ENCODE measurements at regions not wholly inside any gene's neighbourhood (a gene's known extent, or its start where the extent isn't known, plus 50 kb on each side); places are given as distances from the start of the nearest gene placed in this dataset.
A peak's percentile ranks its signal among the peaks of the same experiment; 100 is the strongest.

- H3K36me3 ChIP-seq (replicated peaks in 1 of 2; ENCODE audit: insufficient read depth in 1 of 2, low read depth in 2 of 2): no peaks in the 10 kb centered on the region
- DNase-seq: no peak
- intact Hi-C loops (cut with DNase I): no loop called here
- H3K27me3 ChIP-seq: no peaks in the 10 kb centered on the region
- 73 to 76% methylated on average over 9 to 11 of the region's 11 CpGs for WGBS, 2 donors
- no peak for TF ChIP-seq POLR2A (IDR thresholded peaks at IDR 0.05)
- TF ChIP-seq, protein P1, sequence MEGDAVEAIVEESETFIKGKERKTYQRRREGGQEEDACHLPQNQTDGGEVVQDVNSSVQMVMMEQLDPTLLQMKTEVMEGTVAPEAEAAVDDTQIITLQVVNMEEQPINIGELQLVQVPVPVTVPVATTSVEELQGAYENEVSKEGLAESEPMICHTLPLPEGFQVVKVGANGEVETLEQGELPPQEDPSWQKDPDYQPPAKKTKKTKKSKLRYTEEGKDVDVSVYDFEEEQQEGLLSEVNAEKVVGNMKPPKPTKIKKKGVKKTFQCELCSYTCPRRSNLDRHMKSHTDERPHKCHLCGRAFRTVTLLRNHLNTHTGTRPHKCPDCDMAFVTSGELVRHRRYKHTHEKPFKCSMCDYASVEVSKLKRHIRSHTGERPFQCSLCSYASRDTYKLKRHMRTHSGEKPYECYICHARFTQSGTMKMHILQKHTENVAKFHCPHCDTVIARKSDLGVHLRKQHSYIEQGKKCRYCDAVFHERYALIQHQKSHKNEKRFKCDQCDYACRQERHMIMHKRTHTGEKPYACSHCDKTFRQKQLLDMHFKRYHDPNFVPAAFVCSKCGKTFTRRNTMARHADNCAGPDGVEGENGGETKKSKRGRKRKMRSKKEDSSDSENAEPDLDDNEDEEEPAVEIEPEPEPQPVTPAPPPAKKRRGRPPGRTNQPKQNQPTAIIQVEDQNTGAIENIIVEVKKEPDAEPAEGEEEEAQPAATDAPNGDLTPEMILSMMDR (IDR thresholded peaks at IDR 0.05): no peak
- H3K27ac ChIP-seq: no peak overlapping the region
- H3K9me3 ChIP-seq: no peaks in the 10 kb centered on the region
- H3K4me3 ChIP-seq: no peak overlapping the region
- no peak for ATAC-seq
- H3K4me1 ChIP-seq: no peaks in the 10 kb centered on the region
These were observed 216.7 kb downstream of the EMX2 start for GRCh38 chr10:117759266-117759665.

GRCh38 chr10:117761695-117762094 is 219.1 kb downstream of the EMX2 start:
- no peaks in the 10 kb centered on the region for H3K9me3 ChIP-seq
- H3K27ac ChIP-seq: no peak overlapping the region
- H3K36me3 ChIP-seq (replicated peaks in 1 of 2; ENCODE audit: insufficient read depth in 1 of 2, low read depth in 2 of 2): no peaks in the 10 kb centered on the region
- DNase-seq (no peak), ATAC-seq (no peak)
- no peaks in the 10 kb centered on the region for H3K27me3 ChIP-seq
- 53 to 64% methylated on average over 6 of the region's 6 CpGs for WGBS, 2 donors
- intact Hi-C loops (cut with DNase I): no loop called here
- TF ChIP-seq POLR2A (IDR thresholded peaks at IDR 0.05): no peak
- TF ChIP-seq, protein P1 (IDR thresholded peaks at IDR 0.05): no peak
- no peak overlapping the region for H3K4me3 ChIP-seq
- H3K4me1 ChIP-seq: no peaks in the 10 kb centered on the region

DNA sequence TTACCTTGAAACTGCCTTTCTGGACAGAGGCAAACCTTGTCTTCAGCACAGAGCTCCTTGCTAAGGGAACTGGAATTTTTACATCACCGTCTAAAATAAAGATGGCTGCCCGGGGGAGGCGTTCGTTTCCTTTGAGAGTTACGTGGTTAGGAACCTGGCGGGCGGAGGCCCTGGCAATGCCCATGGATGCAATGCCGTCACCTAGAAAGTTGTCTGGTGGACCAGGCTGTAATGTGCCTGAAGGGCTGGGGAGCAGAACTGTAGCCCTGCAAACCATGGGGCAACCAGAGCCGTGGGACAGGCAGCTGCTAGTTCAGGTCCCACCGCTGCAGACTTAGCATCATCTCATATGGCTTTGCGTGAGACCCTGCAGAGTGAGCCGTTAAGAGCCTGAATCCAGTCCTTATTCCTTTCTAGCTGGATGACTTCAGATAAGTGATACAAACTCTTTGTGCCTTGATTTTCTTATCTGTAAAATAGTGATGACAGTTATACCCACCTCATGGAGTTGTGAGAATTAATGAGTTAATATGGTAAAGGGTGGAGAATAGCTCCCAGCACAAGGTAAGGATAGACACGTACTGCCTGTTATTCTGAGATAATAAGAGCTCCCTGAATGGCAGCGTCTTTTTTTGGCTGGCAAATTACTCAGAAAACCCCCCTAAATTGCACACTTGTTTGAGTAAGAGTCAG is 219.7 kb downstream of the EMX2 start:
- no peak for DNase-seq
- WGBS, 2 donors: 69 to 72% methylated on average over 12 to 14 of the region's 14 CpGs
- Histone ChIP-seq H3K4me1 (no peaks in the 10 kb centered on the region), H3K4me3 (no peak overlapping the region), H3K36me3 (replicated peaks in 1 of 2; ENCODE audit: insufficient read depth in 1 of 2, low read depth in 2 of 2) (no peaks in the 10 kb centered on the region), H3K9me3 (no peaks in the 10 kb centered on the region), H3K27me3 (no peaks in the 10 kb centered on the region), H3K27ac (no peak overlapping the region)
- ATAC-seq: no peak
- intact Hi-C loops (cut with DNase I): no loop called here
- TF ChIP-seq, protein P1 (IDR thresholded peaks at IDR 0.05): no peak
- no peak for TF ChIP-seq POLR2A (IDR thresholded peaks at IDR 0.05)

DNA sequence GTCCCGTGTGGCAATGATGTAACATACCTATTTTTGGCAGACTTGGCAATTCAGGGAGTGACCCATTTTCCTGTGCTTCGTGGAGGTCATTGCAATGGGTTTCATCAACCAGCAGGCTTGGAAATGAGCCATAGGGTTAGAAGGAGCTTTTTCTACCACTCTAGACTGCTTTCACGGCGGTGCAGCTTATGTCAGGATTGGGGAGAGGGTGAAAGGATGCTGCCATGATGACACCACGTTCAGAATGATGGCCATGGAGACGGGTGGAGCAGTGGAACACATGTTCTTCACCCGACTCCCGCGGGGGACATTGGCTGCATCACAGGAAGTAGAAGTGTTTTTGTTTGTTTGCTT is 220.2 kb downstream of the EMX2 start:
- Histone ChIP-seq H3K27me3 (no peaks in the 10 kb centered on the region), H3K4me1 (no peaks in the 10 kb centered on the region), H3K27ac (no peak overlapping the region), H3K4me3 (no peak overlapping the region), H3K9me3 (no peaks in the 10 kb centered on the region), H3K36me3 (replicated peaks in 1 of 2; ENCODE audit: insufficient read depth in 1 of 2, low read depth in 2 of 2) (no peaks in the 10 kb centered on the region)
- intact Hi-C loops (cut with DNase I): no loop called here
- WGBS, 2 donors: 55 to 60% methylated on average over 9 of the region's 9 CpGs
- TF ChIP-seq POLR2A (IDR thresholded peaks at IDR 0.05): no peak
- TF ChIP-seq, protein P1 (IDR thresholded peaks at IDR 0.05): no peak
- ATAC-seq: no peak
- peak in 1 of 4 donors; percentile 22 for DNase-seq

- no peaks in the 10 kb centered on the region for H3K36me3 ChIP-seq (replicated peaks in 1 of 2; ENCODE audit: insufficient read depth in 1 of 2, low read depth in 2 of 2)
- no peak for TF ChIP-seq POLR2A (IDR thresholded peaks at IDR 0.05)
- TF ChIP-seq, protein P1 (IDR thresholded peaks at IDR 0.05): no peak
- H3K4me1 ChIP-seq: no peaks in the 10 kb centered on the region
- DNase-seq (no peak), ATAC-seq (no peak)
- no peak overlapping the region for H3K4me3 ChIP-seq
- intact Hi-C loops (cut with DNase I): no loop called here
- WGBS, 2 donors: 65 to 73% methylated on average over 4 of the region's 4 CpGs
- no peak overlapping the region for H3K27ac ChIP-seq
- H3K27me3 ChIP-seq: no peaks in the 10 kb centered on the region
- H3K9me3 ChIP-seq: no peaks in the 10 kb centered on the region
These were observed 221.0 kb downstream of the EMX2 start for GRCh38 chr10:117763528-117763927.
